Motor neuron (in vitro differentiated cells): ENCODE measurements at regions not wholly inside any gene's neighbourhood (a gene's known extent, or its start where the extent isn't known, plus 50 kb on each side); places are given as distances from the start of the nearest gene placed in this dataset.

Source experiments
- ATAC-seq, 8 experiments: fragments of 200-7000 bp; cut with Tn5 transposase; replicated peaks in 6 of 8; 2 replicates each; pipeline ENCODE4 v1.8.0; 2021; ENCODE audit warnings: mild to moderate bottlenecking in 8 of 8, moderate library complexity in 8 of 8
- H3K27ac ChIP-seq, 2 donors: fragments of 250-450 bp; sonication (Bioruptor Pico); 2 replicates each; pipeline ENCODE4 v1.9.0; 2021; ENCODE audit warnings: antibody characterized with exemption in 2 of 2, mild to moderate bottlenecking in 2 of 2, moderate library complexity in 1 of 2
- H3K4me1 ChIP-seq, 2 donors: fragments of 250-450 bp; sonication (Bioruptor Pico); replicated peaks in 1 of 2; 2 replicates each; pipeline ENCODE4 v1.6.1; 2021; ENCODE audit warnings: antibody characterized with exemption in 2 of 2, mild to moderate bottlenecking in 2 of 2, moderate library complexity in 1 of 2
- H3K4me3 ChIP-seq, 5 donors: fragments of 250-450 bp; sonication (Bioruptor Pico); 2 replicates each; pipeline ENCODE4 v1.9.0; 2021; ENCODE audit warnings: antibody characterized with exemption in 5 of 5, mild to moderate bottlenecking in 5 of 5, moderate library complexity in 4 of 5
- WGBS, 10 experiments: fragments of 450-650 bp; shearing (Covaris generic); methylation state at CpG; one replicate each; pipeline ENCODE4 v1.0.0; 2022; 5-methylcytosine and 5-hydroxymethylcytosine counted together
- in situ Hi-C, 9 experiments: fragments of 400-800 bp; cut with MboI; loops; one replicate each; pipeline ENCODE4 v1.15.0; 2021; ENCODE audit warnings: low sequenced_read_pairs in 9 of 9, low pct_unique_long_range_greater_than_20kb in 2 of 9; ENCODE audit not compliant: unreplicated experiment in 9 of 9

- in situ Hi-C loops, result no loop called here
- 60 to 100% (median 92%) methylated on average over 1 to 2 of the region's 2 CpGs; no CpG with 5 or more reads in 3 of the 10 experiments for WGBS, 10 experiments
- Histone ChIP-seq H3K27ac (no peak overlapping the region), H3K4me3 (no peak overlapping the region), H3K4me1 (peaks cover 4 to 8% of the 10 kb centered on the region in 2 donors)
- no peak for ATAC-seq
Observed at GRCh38 chr12:105985383-105985782, 153.4 kb downstream of the NUAK1 start.

- ATAC-seq, result peak in 5 of 8 experiments; percentile 29 to 95 (median 88)
- in situ Hi-C loops, result no loop called here
- 0 to 100% (median 80%) methylated on average over 1 to 4 of the region's 4 CpGs; no CpG with 5 or more reads in 3 of the 10 experiments for WGBS, 10 experiments
- Histone ChIP-seq H3K4me3 (no peak overlapping the region), H3K4me1 (no peaks in the 10 kb centered on the region), H3K27ac (no peak overlapping the region)
Observed at GRCh38 chr12:105986779-105987684, 151.7 kb downstream of the NUAK1 start.

- in situ Hi-C loops, result no loop called here
- 67 to 100% (median 100%) methylated on average over 1 to 2 of the region's 3 CpGs; no CpG with 5 or more reads in 4 of the 10 experiments for WGBS, 10 experiments
- no peak overlapping the region for H3K4me3 ChIP-seq
- no peak overlapping the region for H3K27ac ChIP-seq
- H3K4me1 ChIP-seq, result no peaks in the 10 kb centered on the region
- ATAC-seq, result no peak
Observed at GRCh38 chr12:105987685-105988035, 151.1 kb downstream of the NUAK1 start.

GRCh38 chr12:105992849-105993740, 145.7 kb downstream of the NUAK1 start:
- ATAC-seq, result peak in 2 of 8 experiments; percentile 54 to 71
- no peaks in the 10 kb centered on the region for H3K4me1 ChIP-seq
- in situ Hi-C loops, result no loop called here
- H3K4me3 ChIP-seq, result no peak overlapping the region
- WGBS, 10 experiments, result 8 to 90% (median 73%) methylated on average over 2 to 7 of the region's 14 CpGs; no CpG with 5 or more reads in 3 of the 10 experiments
- H3K27ac ChIP-seq, result no peak overlapping the region

GRCh38 chr12:105993766-105994555, 144.8 kb downstream of the NUAK1 start:
- H3K4me3 ChIP-seq, result no peak overlapping the region
- no peak overlapping the region for H3K27ac ChIP-seq
- 28 to 100% (median 90%) methylated on average over 1 to 11 of the region's 22 CpGs; no CpG with 5 or more reads in 1 of the 10 experiments for WGBS, 10 experiments
- ATAC-seq, result no peak
- H3K4me1 ChIP-seq, result no peaks in the 10 kb centered on the region
- in situ Hi-C loops, result no loop called here

GRCh38 chr12:105995961-105996431, 142.8 kb downstream of the NUAK1 start:
- no peaks in the 10 kb centered on the region for H3K4me1 ChIP-seq
- in situ Hi-C loops, result no loop called here
- 59 to 96% (median 88%) methylated on average over 2 to 3 of the region's 4 CpGs; no CpG with 5 or more reads in 4 of the 10 experiments for WGBS, 10 experiments
- peak in 3 of 8 experiments; percentile 78 to 87 (median 82) for ATAC-seq
- H3K4me3 ChIP-seq, result no peak overlapping the region
- no peak overlapping the region for H3K27ac ChIP-seq

GRCh38 chr12:105998561-105998960, 140.2 kb downstream of the NUAK1 start:
- 13 to 83% (median 62%) methylated on average over 1 of the region's 1 CpG; no CpG with 5 or more reads in 4 of the 10 experiments for WGBS, 10 experiments
- in situ Hi-C loops, result no loop called here
- Histone ChIP-seq H3K27ac (no peak overlapping the region), H3K4me3 (no peak overlapping the region), H3K4me1 (no peaks in the 10 kb centered on the region)
- no peak for ATAC-seq

GRCh38 chr12:106000382-106001104, 138.2 kb downstream of the NUAK1 start:
- no peak for ATAC-seq
- H3K27ac ChIP-seq, result no peak overlapping the region
- 33 to 100% (median 96%) methylated on average over 1 to 3 of the region's 3 CpGs for WGBS, 10 experiments
- in situ Hi-C loops, result no loop called here
- peaks cover 0 to under 1% of the 10 kb centered on the region in 2 donors for H3K4me1 ChIP-seq
- no peak overlapping the region for H3K4me3 ChIP-seq

GRCh38 chr12:106001105-106001836, 137.5 kb downstream of the NUAK1 start:
- H3K4me3 ChIP-seq, result no peak overlapping the region

GRCh38 chr12:106001837-106002218, 136.9 kb downstream of the NUAK1 start:
- in situ Hi-C loops, result no loop called here
- Histone ChIP-seq H3K4me3 (no peak overlapping the region), H3K27ac (no peak overlapping the region), H3K4me1 (peaks cover 9 to 13% of the 10 kb centered on the region in 2 donors)
- 20 to 100% (median 70%) methylated on average over 1 to 2 of the region's 3 CpGs; no CpG with 5 or more reads in 6 of the 10 experiments for WGBS, 10 experiments
- ATAC-seq, result peak in 2 of 8 experiments; percentile 38 to 48

More at GRCh38 chr12:106001105-106001836, 137.5 kb downstream of the NUAK1 start:
- no peak overlapping the region for H3K27ac ChIP-seq
- ATAC-seq, result no peak
- H3K4me1 ChIP-seq, result peaks cover 4 to 7% of the 10 kb centered on the region in 2 donors
- 79 to 100% (median 100%) methylated on average over 1 to 2 of the region's 2 CpGs; no CpG with 5 or more reads in 3 of the 10 experiments for WGBS, 10 experiments
- in situ Hi-C loops, result no loop called here

GRCh38 chr12:106003297-106003696, 135.5 kb downstream of the NUAK1 start:
- no peak overlapping the region for H3K27ac ChIP-seq
- no peak overlapping the region for H3K4me3 ChIP-seq
- H3K4me1 ChIP-seq, result peaks cover 11 to 15% of the 10 kb centered on the region in 2 donors
- in situ Hi-C loops, result no loop called here
- WGBS, 10 experiments, result 40 to 100% (median 83%) methylated on average over 1 to 3 of the region's 3 CpGs
- no peak for ATAC-seq
